Umbilical cord (tissue), 1 donor: ENCODE measurements at regions not wholly inside any gene's neighbourhood (a gene's known extent, or its start where the extent isn't known, plus 50 kb on each side); places are given as distances from the start of the nearest gene placed in this dataset.

Source experiments
- DNase-seq: peaks from one replicate; pipeline ENCODE4 v3.0.0-alpha.2; 2015; ENCODE audit warnings: low spot score

DNA sequence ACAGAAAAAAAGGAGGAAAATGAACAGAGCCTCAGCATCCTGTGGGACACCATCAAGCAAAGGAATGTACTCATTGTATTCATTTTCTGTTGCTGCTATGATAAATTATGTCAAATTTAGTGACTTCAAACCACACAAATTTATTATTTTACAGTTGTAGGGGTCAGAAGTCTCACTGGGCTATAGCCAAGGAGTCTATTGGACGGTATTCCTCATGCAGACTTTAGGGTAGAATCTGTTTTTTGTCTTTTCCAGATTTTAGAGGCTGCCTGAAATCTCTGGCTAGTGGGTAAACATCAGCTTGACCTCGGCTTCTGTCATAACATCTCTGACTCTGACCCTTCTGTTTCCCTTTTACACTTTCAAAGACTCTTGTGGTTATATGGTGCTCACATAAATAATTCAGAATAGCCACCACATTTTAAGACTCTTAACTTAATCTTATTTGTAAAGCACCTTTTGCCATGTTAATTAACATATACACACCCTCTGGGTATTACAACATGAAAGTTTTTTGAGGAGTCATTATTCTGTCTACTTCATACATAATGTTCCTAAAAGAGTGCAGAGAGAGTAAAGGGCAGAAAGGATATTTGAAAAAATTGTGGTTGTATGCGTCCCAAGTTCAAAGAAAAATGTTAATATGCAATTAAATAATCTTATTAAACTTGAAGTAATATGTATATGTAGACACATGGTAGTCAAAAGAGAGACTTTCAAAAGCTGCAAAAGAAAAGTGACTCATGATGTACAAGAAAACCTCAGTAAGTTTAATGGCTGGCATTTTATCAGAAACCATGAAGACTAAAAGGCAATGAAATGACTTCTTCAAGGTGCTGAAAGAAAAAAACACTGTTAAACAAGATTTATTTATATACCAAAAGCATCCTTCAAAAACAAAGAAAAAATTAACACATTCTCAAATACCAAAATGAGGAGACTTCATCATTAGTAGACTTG lies 70.8 kb upstream of the MEOX2 start:
- DNase-seq = no peak

DNA sequence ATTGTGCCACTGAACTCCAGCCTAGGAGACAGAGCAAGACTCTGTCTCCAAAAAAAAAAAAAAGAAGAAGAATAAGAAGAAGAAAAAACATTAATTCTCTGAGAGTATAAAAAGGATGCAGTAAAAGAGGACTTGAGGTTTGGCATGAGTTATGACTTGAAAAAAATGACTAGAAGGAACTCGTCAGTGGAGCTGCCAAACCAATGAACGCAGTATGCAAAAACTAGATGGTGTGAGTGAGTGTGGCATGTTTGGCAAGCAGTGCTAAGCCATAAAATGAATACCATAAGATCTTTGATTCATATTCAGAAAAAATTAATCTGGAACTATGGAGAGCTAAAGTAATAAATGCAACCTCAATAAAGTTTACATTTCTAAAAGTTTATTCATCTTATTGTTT lies 68.6 kb upstream of the MEOX2 start:
- DNase-seq = no peak

DNA sequence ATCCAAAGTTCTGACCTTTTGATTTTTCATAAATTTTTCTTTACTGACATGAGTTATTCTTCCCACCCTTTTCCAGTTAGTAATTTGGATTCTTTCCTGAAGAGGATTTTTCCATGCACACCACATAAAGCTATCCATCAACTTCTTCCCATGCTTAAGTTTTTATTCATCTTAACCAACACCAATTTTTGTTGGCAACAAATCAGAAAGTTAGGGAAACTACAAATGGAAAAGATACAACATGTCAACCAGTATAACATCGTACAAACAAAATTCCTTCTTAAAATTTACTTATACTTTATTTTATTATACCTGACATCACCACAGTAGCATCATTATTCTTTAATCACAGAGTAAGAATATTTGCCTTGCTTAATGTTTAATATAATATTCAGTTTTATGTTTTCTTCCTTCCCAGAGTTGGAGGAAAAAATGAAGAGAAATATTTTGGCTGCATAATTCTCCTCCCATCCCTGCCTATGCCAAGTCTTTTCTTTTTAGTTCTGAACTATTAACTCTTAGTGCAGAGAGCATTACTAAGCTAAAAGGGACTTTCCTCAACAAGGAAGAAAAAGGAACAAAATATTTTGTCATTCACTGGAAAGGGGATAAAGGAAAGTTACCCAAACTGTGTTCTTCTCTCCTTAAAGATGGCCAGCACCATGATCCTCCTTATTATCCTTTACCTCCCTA lies 67.5 kb upstream of the MEOX2 start:
- DNase-seq = peak; percentile 20

DNA sequence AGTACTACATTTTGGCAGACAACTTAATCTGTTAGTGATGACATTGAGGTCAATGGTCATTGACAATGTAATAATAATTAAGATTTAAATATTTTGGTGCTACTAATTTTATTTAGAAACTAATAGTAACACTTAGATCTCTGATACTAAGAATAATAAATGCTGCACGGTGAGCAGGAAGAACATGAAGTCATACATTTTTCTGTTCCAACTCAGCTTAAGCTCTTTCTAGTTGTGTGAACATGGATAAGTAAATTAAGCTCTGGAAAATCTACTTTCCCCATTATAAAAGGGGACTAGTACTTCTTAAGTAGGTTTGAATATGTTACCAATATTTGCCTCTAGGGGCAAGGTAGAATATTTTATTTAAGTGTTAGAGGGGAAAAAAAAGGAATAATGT lies 65.9 kb upstream of the MEOX2 start:
- peak; percentile 21 for DNase-seq

DNA sequence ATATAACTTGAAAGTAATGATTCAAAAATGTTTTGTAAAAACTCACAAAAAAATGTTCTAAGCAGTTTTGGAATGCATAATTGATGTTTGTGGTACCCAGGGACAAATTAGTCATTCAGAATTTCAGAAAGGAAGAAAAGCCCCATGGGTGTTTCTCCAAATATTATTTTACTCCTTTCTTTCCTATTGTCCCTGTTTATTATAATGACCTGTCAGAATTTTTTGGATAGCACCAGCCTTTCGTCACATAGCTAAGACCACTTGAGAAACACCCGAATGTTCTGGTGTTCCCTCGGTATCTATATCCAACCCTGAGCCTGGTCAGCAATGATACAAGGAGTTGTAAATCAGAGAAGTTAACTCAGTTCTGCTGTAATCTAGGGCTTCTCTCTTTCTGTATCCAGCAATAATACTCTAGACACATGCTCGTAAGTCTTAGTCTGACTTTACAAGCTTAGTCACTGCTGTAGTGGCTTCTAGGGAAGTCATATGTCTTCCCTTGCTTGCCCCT lies 64.8 kb upstream of the MEOX2 start:
- DNase-seq = peak; percentile 95

DNA sequence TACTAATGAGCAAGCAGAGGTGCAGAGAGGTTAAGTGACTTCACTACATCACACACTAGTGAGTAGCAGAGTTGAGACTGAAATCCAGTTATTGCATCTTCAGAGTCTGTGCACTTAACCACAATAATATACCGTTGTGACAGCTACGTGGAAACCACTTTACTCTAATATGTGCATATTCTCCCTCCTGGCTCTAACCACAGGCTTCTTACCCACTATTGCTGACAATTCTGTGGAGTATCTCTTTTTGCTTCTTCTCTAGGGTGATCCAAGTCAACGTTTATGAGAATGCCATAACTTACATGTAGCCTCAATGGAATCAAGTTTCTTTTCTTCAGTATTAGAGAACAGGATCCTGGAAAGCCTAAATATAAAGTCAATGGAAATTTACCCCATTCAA lies 64.2 kb upstream of the MEOX2 start:
- DNase-seq = no peak

DNA sequence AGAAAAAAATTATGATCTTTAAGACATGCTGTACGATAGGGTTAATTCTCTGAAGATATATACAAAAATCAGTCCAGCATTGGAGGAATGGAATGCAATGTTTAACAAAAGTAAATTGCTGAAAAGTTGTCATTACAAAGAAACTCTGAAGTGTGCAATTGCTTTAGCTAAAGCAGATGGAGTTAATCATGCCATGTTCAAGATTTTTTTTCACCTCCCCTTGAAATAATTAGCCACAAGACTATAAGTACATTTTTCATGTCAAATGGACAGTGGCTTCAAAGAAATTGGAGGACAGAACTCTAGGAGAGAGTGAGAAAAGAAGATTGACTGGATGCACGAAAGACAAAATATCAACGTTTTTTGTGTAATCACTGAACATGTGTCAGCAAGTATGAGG lies 63.1 kb upstream of the MEOX2 start:
- no peak for DNase-seq

DNA sequence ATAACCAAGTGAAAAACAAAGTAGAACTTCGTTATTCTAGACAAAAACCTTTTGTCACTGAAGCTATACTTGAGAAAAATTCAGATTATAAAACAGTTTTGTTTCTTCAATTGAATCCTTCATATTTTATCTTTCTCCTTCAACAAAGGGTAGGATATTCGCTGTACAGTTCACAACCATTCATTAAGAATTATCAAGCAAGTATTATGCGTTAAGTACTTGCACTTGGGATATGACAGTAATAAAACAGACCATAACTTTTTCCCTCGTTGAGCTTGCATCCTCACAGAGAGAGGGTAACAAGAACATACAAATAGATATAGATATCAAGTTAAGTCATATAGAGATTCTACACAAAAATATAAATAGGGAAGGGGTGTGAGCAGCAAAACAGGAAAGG lies 61.2 kb upstream of the MEOX2 start:
- DNase-seq = no peak

DNA sequence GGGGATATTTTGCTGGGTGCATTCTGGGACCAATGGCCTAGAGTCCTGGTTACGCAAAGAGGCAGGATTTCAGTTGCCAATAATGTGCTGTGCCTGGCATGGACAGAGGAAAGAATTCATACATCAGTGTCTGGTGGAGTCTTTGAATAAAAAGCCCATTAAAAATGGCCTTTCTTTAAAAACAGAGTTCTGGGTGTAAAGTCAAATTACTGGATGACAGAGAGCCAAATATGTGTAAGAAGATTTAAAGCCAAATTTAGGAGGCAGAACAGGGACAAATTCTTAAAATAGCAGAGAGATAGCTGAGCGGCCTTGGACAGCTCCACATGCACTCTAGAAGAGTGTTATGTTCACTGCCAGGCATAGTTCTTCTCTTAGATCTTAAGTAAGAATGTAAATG lies 60.8 kb upstream of the MEOX2 start:
- DNase-seq = peak; percentile 60

DNA sequence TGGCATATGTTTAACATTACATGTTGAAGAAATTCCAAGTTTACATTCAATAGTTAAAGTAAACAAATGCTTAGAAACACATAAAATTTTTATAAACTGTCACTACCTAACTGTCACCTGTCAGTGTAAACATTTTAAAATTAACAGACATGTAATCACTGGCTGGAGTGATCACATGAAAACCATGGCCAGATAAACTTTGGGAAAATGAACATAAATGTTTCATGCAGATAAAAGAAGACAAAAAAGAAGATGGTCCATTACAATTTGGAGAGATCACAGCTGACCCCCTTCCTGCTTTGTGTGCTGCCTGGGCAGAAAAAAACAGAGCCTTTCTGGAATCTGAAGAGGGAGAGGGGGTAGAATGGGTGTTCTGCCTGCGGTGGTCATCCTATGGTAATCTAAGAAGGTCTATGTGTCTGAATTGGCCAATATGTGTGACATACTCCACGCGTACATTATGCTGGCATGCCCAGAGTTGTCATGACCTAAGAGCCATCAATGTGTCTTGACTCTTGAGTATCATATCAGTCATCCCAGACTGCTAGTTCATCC lies 57.5 kb upstream of the MEOX2 start:
- DNase-seq = no peak

DNA sequence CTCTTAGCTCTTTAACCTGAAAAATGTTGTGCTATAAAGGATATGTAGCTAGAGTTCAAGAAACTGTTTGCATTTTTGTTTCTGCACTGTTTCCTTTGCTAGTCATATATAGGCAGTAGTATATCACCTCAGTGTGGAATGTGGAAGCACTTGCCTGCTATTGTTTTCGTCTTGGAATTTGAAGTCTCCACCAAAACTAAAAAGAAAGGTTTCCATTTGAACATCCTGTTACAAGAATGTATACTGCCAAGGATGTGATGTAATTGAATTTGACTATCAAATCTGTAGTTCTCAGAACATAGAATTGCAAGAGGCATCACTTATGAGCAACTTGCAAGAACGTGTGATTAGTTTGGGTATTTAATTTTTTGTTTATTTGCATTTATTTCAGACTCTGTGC lies 51.1 kb upstream of the MEOX2 start:
- peak; percentile 47 for DNase-seq
